Activated naive CD8-positive, alpha-beta T cell treated with anti-CD3 and anti-CD28 coated beads, Interleukin-2, amount 10 ng/mL, durations not matched to agents 7 days and 5 days (primary cell): ENCODE measurements at regions not wholly inside any gene's neighbourhood (a gene's known extent, or its start where the extent isn't known, plus 50 kb on each side); places are given as distances from the start of the nearest gene placed in this dataset.

ENCODE experiments used
- ATAC-seq: fragments of 150-1000 bp; cut with Tn5 transposase; one replicate; pipeline ENCODE4 v1.10.0; 2021; ENCODE audit warnings: low read depth, moderate library complexity
- POLR2A ChIA-PET: fragments of 350-600 bp; sonication (Branson Sonifier 250); formaldehyde crosslinking; loops from one replicate; lab custom pipeline; 2021; ENCODE audit warnings: antibody characterized with exemption; lab: Charles Lee
- DNase-seq: peaks from one replicate; pipeline ENCODE4 v3.0.0; 2021
- H3K27ac Mint-ChIP-seq: one replicate; pipeline ENCODE4 v1.8.0; 2022; ENCODE audit warnings: mild to moderate bottlenecking, mixed read lengths
- H3K27me3 Mint-ChIP-seq: one replicate; pipeline ENCODE4 v1.8.0; 2022; ENCODE audit warnings: mild to moderate bottlenecking, moderate library complexity, mixed read lengths
- H3K36me3 Mint-ChIP-seq: one replicate; pipeline ENCODE4 v1.8.0; 2021; ENCODE audit warnings: mild to moderate bottlenecking, mixed read lengths
- H3K4me1 Mint-ChIP-seq: one replicate; pipeline ENCODE4 v1.8.0; 2021; ENCODE audit warnings: mixed read lengths
- H3K4me3 Mint-ChIP-seq: one replicate; pipeline ENCODE4 v1.8.0; 2022; ENCODE audit warnings: mild to moderate bottlenecking, moderate library complexity, mixed read lengths
- H3K9me3 Mint-ChIP-seq: one replicate; pipeline ENCODE4 v1.8.0; 2021; ENCODE audit warnings: mixed read lengths

- H3K36me3 Mint-ChIP-seq: no peaks in the 10 kb centered on the region
- peaks cover 2% of the 10 kb centered on the region for H3K27me3 Mint-ChIP-seq
- ATAC-seq: no peak
- no peak overlapping the region for H3K27ac Mint-ChIP-seq
- no peaks in the 10 kb centered on the region for H3K9me3 Mint-ChIP-seq
- no peaks in the 10 kb centered on the region for H3K4me1 Mint-ChIP-seq
- POLR2A ChIA-PET: no interaction called here
- DNase-seq: no peak
- H3K4me3 Mint-ChIP-seq: no peak overlapping the region
Measured at GRCh38 chr3:40655551-40655950, 130.8 kb downstream of the ZNF621 start.

GRCh38 chr3:40657623-40658022 is 132.9 kb downstream of the ZNF621 start:
- Mint-ChIP-seq H3K9me3 (no peaks in the 10 kb centered on the region), H3K27ac (no peak overlapping the region), H3K4me1 (no peaks in the 10 kb centered on the region), H3K27me3 (peaks cover 4% of the 10 kb centered on the region), H3K36me3 (no peaks in the 10 kb centered on the region), H3K4me3 (no peak overlapping the region)
- no peak for DNase-seq
- POLR2A ChIA-PET: no interaction called here
- no peak for ATAC-seq

GRCh38 chr3:40658305-40658704 is 133.5 kb downstream of the ZNF621 start:
- Mint-ChIP-seq H3K27me3 (peaks cover 4% of the 10 kb centered on the region), H3K9me3 (no peaks in the 10 kb centered on the region), H3K27ac (no peak overlapping the region), H3K4me1 (no peaks in the 10 kb centered on the region), H3K36me3 (no peaks in the 10 kb centered on the region), H3K4me3 (no peak overlapping the region)
- POLR2A ChIA-PET: no interaction called here
- DNase-seq: no peak
- no peak for ATAC-seq

GRCh38 chr3:40660554-40660953 is 135.8 kb downstream of the ZNF621 start:
- no peak for DNase-seq
- Mint-ChIP-seq H3K27ac (no peak overlapping the region), H3K36me3 (no peaks in the 10 kb centered on the region), H3K27me3 (peaks cover 4% of the 10 kb centered on the region), H3K4me1 (no peaks in the 10 kb centered on the region), H3K4me3 (no peak overlapping the region), H3K9me3 (no peaks in the 10 kb centered on the region)
- no peak for ATAC-seq
- POLR2A ChIA-PET: no interaction called here

- Mint-ChIP-seq H3K27me3 (peaks cover 5% of the 10 kb centered on the region), H3K36me3 (no peaks in the 10 kb centered on the region), H3K4me3 (no peak overlapping the region), H3K27ac (no peak overlapping the region), H3K9me3 (no peaks in the 10 kb centered on the region), H3K4me1 (no peaks in the 10 kb centered on the region)
- DNase-seq (no peak), ATAC-seq (no peak)
- POLR2A ChIA-PET: no interaction called here
Measured at GRCh38 chr3:40661284-40661683, 136.5 kb downstream of the ZNF621 start.

GRCh38 chr3:40663280-40663679 is 138.5 kb downstream of the ZNF621 start:
- DNase-seq: no peak
- no peak overlapping the region for H3K4me3 Mint-ChIP-seq

GRCh38 chr3:40669176-40669575 is 144.4 kb downstream of the ZNF621 start:
- POLR2A ChIA-PET: no interaction called here
- DNase-seq: no peak
- Mint-ChIP-seq H3K4me3 (no peak overlapping the region), H3K27ac (no peak overlapping the region), H3K36me3 (no peaks in the 10 kb centered on the region), H3K9me3 (no peaks in the 10 kb centered on the region), H3K4me1 (no peaks in the 10 kb centered on the region), H3K27me3 (peaks cover 6% of the 10 kb centered on the region)
- no peak for ATAC-seq

More at GRCh38 chr3:40663280-40663679, 138.5 kb downstream of the ZNF621 start:
- H3K4me1 Mint-ChIP-seq: no peaks in the 10 kb centered on the region
- no peaks in the 10 kb centered on the region for H3K9me3 Mint-ChIP-seq
- no peak overlapping the region for H3K27ac Mint-ChIP-seq
- no peak for ATAC-seq
- H3K36me3 Mint-ChIP-seq: no peaks in the 10 kb centered on the region
- POLR2A ChIA-PET: no interaction called here
- H3K27me3 Mint-ChIP-seq: peaks cover 5% of the 10 kb centered on the region

GRCh38 chr3:40672861-40673260 is 148.1 kb downstream of the ZNF621 start:
- Mint-ChIP-seq H3K27ac (no peak overlapping the region), H3K4me3 (no peak overlapping the region)
- POLR2A ChIA-PET: no interaction called here

GRCh38 chr3:40677321-40677720 is 152.6 kb downstream of the ZNF621 start:
- H3K9me3 Mint-ChIP-seq: no peaks in the 10 kb centered on the region

More at GRCh38 chr3:40672861-40673260, 148.1 kb downstream of the ZNF621 start:
- H3K27me3 Mint-ChIP-seq: peaks cover 3% of the 10 kb centered on the region
- H3K36me3 Mint-ChIP-seq: no peaks in the 10 kb centered on the region
- no peak for DNase-seq
- no peak for ATAC-seq
- H3K9me3 Mint-ChIP-seq: no peaks in the 10 kb centered on the region
- no peaks in the 10 kb centered on the region for H3K4me1 Mint-ChIP-seq

GRCh38 chr3:40677749-40678148 is 153.0 kb downstream of the ZNF621 start:
- DNase-seq (no peak), ATAC-seq (no peak)
- POLR2A ChIA-PET: no interaction called here
- Mint-ChIP-seq H3K27me3 (peaks cover 12% of the 10 kb centered on the region), H3K36me3 (no peaks in the 10 kb centered on the region), H3K4me1 (no peaks in the 10 kb centered on the region), H3K4me3 (no peak overlapping the region), H3K27ac (no peak overlapping the region), H3K9me3 (no peaks in the 10 kb centered on the region)

More at GRCh38 chr3:40677321-40677720, 152.6 kb downstream of the ZNF621 start:
- ATAC-seq (no peak), DNase-seq (no peak)
- H3K4me1 Mint-ChIP-seq: no peaks in the 10 kb centered on the region
- POLR2A ChIA-PET: no interaction called here
- H3K27ac Mint-ChIP-seq: no peak overlapping the region
- no peaks in the 10 kb centered on the region for H3K36me3 Mint-ChIP-seq
- no peak overlapping the region for H3K4me3 Mint-ChIP-seq
- H3K27me3 Mint-ChIP-seq: peaks cover 12% of the 10 kb centered on the region

GRCh38 chr3:40679290-40679689 is 154.5 kb downstream of the ZNF621 start:
- Mint-ChIP-seq H3K27ac (no peak overlapping the region), H3K27me3 (peaks cover 14% of the 10 kb centered on the region), H3K4me3 (no peak overlapping the region), H3K4me1 (no peaks in the 10 kb centered on the region), H3K9me3 (no peaks in the 10 kb centered on the region), H3K36me3 (no peaks in the 10 kb centered on the region)
- ATAC-seq (no peak), DNase-seq (no peak)
- POLR2A ChIA-PET: no interaction called here

- ATAC-seq: no peak
- H3K4me1 Mint-ChIP-seq: no peaks in the 10 kb centered on the region
- DNase-seq: no peak
- H3K4me3 Mint-ChIP-seq: no peak overlapping the region
- H3K27me3 Mint-ChIP-seq: peaks cover 20% of the 10 kb centered on the region
- H3K27ac Mint-ChIP-seq: no peak overlapping the region
- no peaks in the 10 kb centered on the region for H3K36me3 Mint-ChIP-seq
- no peaks in the 10 kb centered on the region for H3K9me3 Mint-ChIP-seq
- POLR2A ChIA-PET: no interaction called here
Measured at GRCh38 chr3:40680685-40681657, 156.2 kb downstream of the ZNF621 start.

GRCh38 chr3:40681658-40682055 is 156.9 kb downstream of the ZNF621 start:
- Mint-ChIP-seq H3K36me3 (no peaks in the 10 kb centered on the region), H3K4me1 (no peaks in the 10 kb centered on the region), H3K27ac (no peak overlapping the region), H3K9me3 (no peaks in the 10 kb centered on the region), H3K27me3 (peaks cover 24% of the 10 kb centered on the region), H3K4me3 (no peak overlapping the region)
- no peak for DNase-seq
- POLR2A ChIA-PET: no interaction called here
- no peak for ATAC-seq

GRCh38 chr3:40689837-40690236 is 165.1 kb downstream of the ZNF621 start:
- H3K27ac Mint-ChIP-seq: no peak overlapping the region
- peaks cover 18% of the 10 kb centered on the region for H3K27me3 Mint-ChIP-seq
- no peaks in the 10 kb centered on the region for H3K36me3 Mint-ChIP-seq
- POLR2A ChIA-PET: no interaction called here
- H3K4me1 Mint-ChIP-seq: peaks cover 2% of the 10 kb centered on the region
- H3K9me3 Mint-ChIP-seq: no peaks in the 10 kb centered on the region
- DNase-seq (no peak), ATAC-seq (no peak)
- H3K4me3 Mint-ChIP-seq: no peak overlapping the region
